ENCODE measurements at regions not wholly inside any gene's neighbourhood (a gene's known extent, or its start where the extent isn't known, plus 50 kb on each side); places are given as distances from the start of the nearest gene placed in this dataset.

- TF ChIP-seq POLR2A (IDR thresholded peaks at IDR 0.05; ENCODE audit: low read depth, low read length) (no peak), GATA2 (IDR thresholded peaks at IDR 0.05; ENCODE audit: insufficient read depth, insufficient read length, low read depth, low read length) (no peak), JUN (IDR thresholded peaks at IDR 0.05; ENCODE audit: borderline replicate concordance, insufficient read depth, insufficient read length, low read depth) (no peak), MYC (IDR thresholded peaks at IDR 0.05; ENCODE audit: low read depth, low read length) (no peak)
- no peaks in the 10 kb centered on the region for H3K79me2 ChIP-seq (ENCODE audit: control insufficient read depth, insufficient read depth, low read length)
- no TSS peak for BruUV-seq (replicated peaks)
- H3K4me1 ChIP-seq (ENCODE audit: control insufficient read depth, extremely low read depth, insufficient read depth, low read length), result no peaks in the 10 kb centered on the region
- FAIRE-seq (no peak), DNase-seq (ENCODE audit: low read depth, low spot score) (no peak)
- no peaks in the 10 kb centered on the region for H3K27me3 ChIP-seq (ENCODE audit: control insufficient read depth in 2 of 2, insufficient read depth in 2 of 2, low read length in 2 of 2)
- no peak overlapping the region for H3K27ac ChIP-seq (ENCODE audit: insufficient read depth, low read depth, low read length)
- intact Hi-C loops (cut with micrococcal nuclease), result no loop called here
- no peak overlapping the region for H2AFZ ChIP-seq (ENCODE audit: low read depth, low read length)
- dilution Hi-C loops (cut with MboI; ENCODE audit: extremely low pct_ligation_motif_present, low sequenced_read_pairs), result no loop called here
- ChIA-PET POLR2A (no interaction called here), CTCF (no interaction called here)
- no peak overlapping the region for H3K9ac ChIP-seq (replicated peaks; ENCODE audit: extremely low read depth, insufficient read depth, low read length)
- H4K20me1 ChIP-seq (replicated peaks; ENCODE audit: control insufficient read depth, extremely low read depth, insufficient read depth, low read length), result no peaks in the 10 kb centered on the region
- H3K4me2 ChIP-seq (ENCODE audit: insufficient read depth, low read length), result no peak overlapping the region
- H3K36me3 ChIP-seq (ENCODE audit: control insufficient read depth in 2 of 2, extremely low read depth in 1 of 2, insufficient read depth in 2 of 2, low read length in 2 of 2), result no peaks in the 10 kb centered on the region
- H3K4me3 ChIP-seq (replicated peaks in 1 of 3; ENCODE audit: insufficient read depth in 1 of 3, low read depth in 1 of 3, low read length in 3 of 3), result no peak overlapping the region
- no peaks in the 10 kb centered on the region for H3K9me3 ChIP-seq (replicated peaks; ENCODE audit: control insufficient read depth, insufficient read depth, low read length)
- no peaks in the 10 kb centered on the region for H3K9me1 ChIP-seq (replicated peaks; ENCODE audit: control insufficient read depth, extremely low read depth, insufficient read depth, low read length)
These were observed 225.1 kb upstream of the MANEA start for GRCh38 chr6:95352064-95352795.

- Histone ChIP-seq H3K4me3 (replicated peaks in 1 of 3; ENCODE audit: insufficient read depth in 1 of 3, low read depth in 1 of 3, low read length in 3 of 3) (no peak overlapping the region), H3K27me3 (ENCODE audit: control insufficient read depth in 2 of 2, insufficient read depth in 2 of 2, low read length in 2 of 2) (no peaks in the 10 kb centered on the region), H3K4me2 (ENCODE audit: insufficient read depth, low read length) (no peak overlapping the region), H3K27ac (ENCODE audit: insufficient read depth, low read depth, low read length) (no peak overlapping the region), H4K20me1 (replicated peaks; ENCODE audit: control insufficient read depth, extremely low read depth, insufficient read depth, low read length) (no peaks in the 10 kb centered on the region), H3K36me3 (ENCODE audit: control insufficient read depth in 2 of 2, extremely low read depth in 1 of 2, insufficient read depth in 2 of 2, low read length in 2 of 2) (no peaks in the 10 kb centered on the region), H3K9me1 (replicated peaks; ENCODE audit: control insufficient read depth, extremely low read depth, insufficient read depth, low read length) (no peaks in the 10 kb centered on the region), H3K4me1 (ENCODE audit: control insufficient read depth, extremely low read depth, insufficient read depth, low read length) (no peaks in the 10 kb centered on the region), H3K9me3 (replicated peaks; ENCODE audit: control insufficient read depth, insufficient read depth, low read length) (no peaks in the 10 kb centered on the region), H3K9ac (replicated peaks; ENCODE audit: extremely low read depth, insufficient read depth, low read length) (no peak overlapping the region), H3K79me2 (ENCODE audit: control insufficient read depth, insufficient read depth, low read length) (no peaks in the 10 kb centered on the region), H2AFZ (ENCODE audit: low read depth, low read length) (no peak overlapping the region)
- intact Hi-C loops (cut with micrococcal nuclease), result no loop called here
- CTCF ChIA-PET, result no interaction called here
- TF ChIP-seq FOS (IDR thresholded peaks at IDR 0.05; ENCODE audit: borderline replicate concordance, insufficient read depth, low read length) (no peak), JUN (IDR thresholded peaks at IDR 0.05; ENCODE audit: borderline replicate concordance, insufficient read depth, insufficient read length, low read depth) (no peak), GATA2 (IDR thresholded peaks at IDR 0.05; ENCODE audit: insufficient read depth, insufficient read length, low read depth, low read length) (no peak), CTCF (IDR thresholded peaks at IDR 0.05; ENCODE audit: extremely low read depth in 1 of 2, insufficient read depth in 1 of 2, low read depth in 1 of 2, low read length in 2 of 2) (no peak), EZH2 (IDR thresholded peaks at IDR 0.05; ENCODE audit: borderline replicate concordance, low read depth, low read length, severe bottlenecking) (no peak), POLR2AphosphoS5 (IDR thresholded peaks at IDR 0.05; ENCODE audit: insufficient read depth, low read depth, low read length) (no peak), MAX (IDR thresholded peaks at IDR 0.05; ENCODE audit: insufficient read depth, insufficient read length) (no peak), POLR2A (IDR thresholded peaks at IDR 0.05; ENCODE audit: low read depth, low read length) (no peak), MYC (IDR thresholded peaks at IDR 0.05; ENCODE audit: low read depth, low read length) (no peak)
- BruUV-seq (replicated peaks), result no TSS peak
- POLR2A ChIA-PET, result no interaction called here
- DNase-seq (ENCODE audit: low read depth, low spot score), result no peak
- dilution Hi-C loops (cut with MboI; ENCODE audit: extremely low pct_ligation_motif_present, low sequenced_read_pairs), result no loop called here
- FAIRE-seq, result no peak
These were observed 222.8 kb upstream of the MANEA start for GRCh38 chr6:95354551-95354950.

All from endothelial cell of umbilical vein (primary cell).